ENCODE measurements at regions not wholly inside any gene's neighbourhood (a gene's known extent, or its start where the extent isn't known, plus 50 kb on each side); places are given as distances from the start of the nearest gene placed in this dataset.

- Histone ChIP-seq H3K4me3 (no peak overlapping the region), H3K4me2 (ENCODE audit: unreplicated experiment) (no peak overlapping the region), H3K79me2 (ENCODE audit: insufficient read depth) (no peaks in the 10 kb centered on the region), H2AFZ (peak overlapping the region; percentile 16; the same call in 1 of the 2 replicates), H3K9ac (no peak overlapping the region), H4K20me1 (ENCODE audit: insufficient read depth) (no peaks in the 10 kb centered on the region), H3K27ac (no peak overlapping the region), H3K27me3 (replicated peaks; ENCODE audit: insufficient read depth) (no peaks in the 10 kb centered on the region), H3K4me1 (ENCODE audit: insufficient read depth) (0 out of 2 replicates have a peak, but pooled peaks cover 2% of the 10 kb centered on the region), H3F3A (ENCODE audit: insufficient read depth) (no peaks in the 10 kb centered on the region), H3K9me2 (ENCODE audit: insufficient read depth) (no peaks in the 10 kb centered on the region), H3K36me3 (ENCODE audit: low read depth) (no peaks in the 10 kb centered on the region), H3K9me3 (ENCODE audit: low read depth) (no peaks in the 10 kb centered on the region)
- WGBS, 2 experiments (ENCODE audit: low coverage in 1 of 2, low lambda C conversion rate in 2 of 2, missing lambda C conversion rate in 2 of 2), result 51 to 60% methylated on average over 7 of the region's 7 CpGs
- no peak for DNase-seq
- in situ Hi-C loops (cut with MboI), result no loop called here
- TF ChIP-seq EZH2phosphoT487 (IDR thresholded peaks at IDR 0.05; ENCODE audit: insufficient read depth, low read depth) (no peak), EZH2 (IDR thresholded peaks at IDR 0.05; ENCODE audit: insufficient read depth, poor library complexity, severe bottlenecking) (no peak)
These were observed 102.8 kb upstream of the GBE1 start for GRCh38 chr3:81864272-81864671.

GRCh38 chr3:81863756-81864155 is 102.3 kb upstream of the GBE1 start:
- Histone ChIP-seq H3K36me3 (ENCODE audit: low read depth) (no peaks in the 10 kb centered on the region), H3K79me2 (ENCODE audit: insufficient read depth) (no peaks in the 10 kb centered on the region), H4K20me1 (ENCODE audit: insufficient read depth) (no peaks in the 10 kb centered on the region), H3K9me2 (ENCODE audit: insufficient read depth) (no peaks in the 10 kb centered on the region), H3K9ac (no peak overlapping the region), H3K4me1 (ENCODE audit: insufficient read depth) (no peaks in the 10 kb centered on the region), H3K4me2 (ENCODE audit: unreplicated experiment) (no peak overlapping the region), H3K27ac (no peak overlapping the region), H3K4me3 (no peak overlapping the region), H2AFZ (no peak overlapping the region), H3K9me3 (ENCODE audit: low read depth) (no peaks in the 10 kb centered on the region), H3K27me3 (replicated peaks; ENCODE audit: insufficient read depth) (no peaks in the 10 kb centered on the region), H3F3A (ENCODE audit: insufficient read depth) (no peaks in the 10 kb centered on the region)
- in situ Hi-C loops (cut with MboI), result no loop called here
- WGBS, 2 experiments (ENCODE audit: low coverage in 1 of 2, low lambda C conversion rate in 2 of 2, missing lambda C conversion rate in 2 of 2), result 80 to 86% methylated on average over 4 of the region's 4 CpGs
- no peak for TF ChIP-seq EZH2 (IDR thresholded peaks at IDR 0.05; ENCODE audit: insufficient read depth, poor library complexity, severe bottlenecking)
- TF ChIP-seq EZH2phosphoT487 (IDR thresholded peaks at IDR 0.05; ENCODE audit: insufficient read depth, low read depth), result no peak
- DNase-seq, result no peak

GRCh38 chr3:81861593-81861992 is 100.1 kb upstream of the GBE1 start:
- Histone ChIP-seq H3K9ac (no peak overlapping the region), H3F3A (ENCODE audit: insufficient read depth) (no peaks in the 10 kb centered on the region), H3K9me2 (ENCODE audit: insufficient read depth) (no peaks in the 10 kb centered on the region), H2AFZ (no peak overlapping the region), H3K36me3 (ENCODE audit: low read depth) (no peaks in the 10 kb centered on the region), H3K4me2 (ENCODE audit: unreplicated experiment) (no peak overlapping the region), H3K4me3 (no peak overlapping the region), H3K27me3 (replicated peaks; ENCODE audit: insufficient read depth) (no peaks in the 10 kb centered on the region), H3K27ac (no peak overlapping the region), H3K9me3 (ENCODE audit: low read depth) (no peaks in the 10 kb centered on the region), H3K79me2 (ENCODE audit: insufficient read depth) (no peaks in the 10 kb centered on the region), H4K20me1 (ENCODE audit: insufficient read depth) (no peaks in the 10 kb centered on the region), H3K4me1 (ENCODE audit: insufficient read depth) (no peaks in the 10 kb centered on the region)
- WGBS, 2 experiments (ENCODE audit: low coverage in 1 of 2, low lambda C conversion rate in 2 of 2, missing lambda C conversion rate in 2 of 2), result 84 to 95% methylated on average over 1 of the region's 1 CpG
- in situ Hi-C loops (cut with MboI), result no loop called here
- DNase-seq, result no peak
- TF ChIP-seq EZH2phosphoT487 (IDR thresholded peaks at IDR 0.05; ENCODE audit: insufficient read depth, low read depth) (no peak), EZH2 (IDR thresholded peaks at IDR 0.05; ENCODE audit: insufficient read depth, poor library complexity, severe bottlenecking) (no peak)

GRCh38 chr3:81859524-81859923 is 98.1 kb upstream of the GBE1 start:
- TF ChIP-seq EZH2phosphoT487 (IDR thresholded peaks at IDR 0.05; ENCODE audit: insufficient read depth, low read depth) (no peak), EZH2 (IDR thresholded peaks at IDR 0.05; ENCODE audit: insufficient read depth, poor library complexity, severe bottlenecking) (no peak)
- H3K79me2 ChIP-seq (ENCODE audit: insufficient read depth), result no peaks in the 10 kb centered on the region
- 93 to 98% methylated on average over 1 of the region's 1 CpG for WGBS, 2 experiments (ENCODE audit: low coverage in 1 of 2, low lambda C conversion rate in 2 of 2, missing lambda C conversion rate in 2 of 2)

GRCh38 chr3:81853431-81853830 is 92.0 kb upstream of the GBE1 start:
- H3K4me3 ChIP-seq, result no peak overlapping the region
- H3K9me3 ChIP-seq (ENCODE audit: low read depth), result no peaks in the 10 kb centered on the region
- no peak for DNase-seq
- no peaks in the 10 kb centered on the region for H3K36me3 ChIP-seq (ENCODE audit: low read depth)
- H3F3A ChIP-seq (ENCODE audit: insufficient read depth), result no peaks in the 10 kb centered on the region
- in situ Hi-C loops (cut with MboI), result no loop called here
- TF ChIP-seq EZH2phosphoT487 (IDR thresholded peaks at IDR 0.05; ENCODE audit: insufficient read depth, low read depth) (no peak), EZH2 (IDR thresholded peaks at IDR 0.05; ENCODE audit: insufficient read depth, poor library complexity, severe bottlenecking) (no peak)
- H3K4me1 ChIP-seq (ENCODE audit: insufficient read depth), result no peaks in the 10 kb centered on the region
- no peak overlapping the region for H3K9ac ChIP-seq
- no peak overlapping the region for H3K27ac ChIP-seq
- no peak overlapping the region for H3K4me2 ChIP-seq (ENCODE audit: unreplicated experiment)
- no peaks in the 10 kb centered on the region for H3K27me3 ChIP-seq (replicated peaks; ENCODE audit: insufficient read depth)
- no peak overlapping the region for H2AFZ ChIP-seq
- no peaks in the 10 kb centered on the region for H3K79me2 ChIP-seq (ENCODE audit: insufficient read depth)
- no peaks in the 10 kb centered on the region for H4K20me1 ChIP-seq (ENCODE audit: insufficient read depth)
- 9 to 13% methylated on average over 3 of the region's 3 CpGs for WGBS, 2 experiments (ENCODE audit: low coverage in 1 of 2, low lambda C conversion rate in 2 of 2, missing lambda C conversion rate in 2 of 2)
- no peaks in the 10 kb centered on the region for H3K9me2 ChIP-seq (ENCODE audit: insufficient read depth)

More at GRCh38 chr3:81859524-81859923, 98.1 kb upstream of the GBE1 start:
- Histone ChIP-seq H3K9me3 (ENCODE audit: low read depth) (no peaks in the 10 kb centered on the region), H3K9me2 (ENCODE audit: insufficient read depth) (no peaks in the 10 kb centered on the region), H2AFZ (no peak overlapping the region), H4K20me1 (ENCODE audit: insufficient read depth) (no peaks in the 10 kb centered on the region), H3F3A (ENCODE audit: insufficient read depth) (no peaks in the 10 kb centered on the region), H3K9ac (no peak overlapping the region), H3K27ac (no peak overlapping the region), H3K4me2 (ENCODE audit: unreplicated experiment) (no peak overlapping the region), H3K4me3 (no peak overlapping the region), H3K27me3 (replicated peaks; ENCODE audit: insufficient read depth) (no peaks in the 10 kb centered on the region), H3K4me1 (ENCODE audit: insufficient read depth) (no peaks in the 10 kb centered on the region), H3K36me3 (ENCODE audit: low read depth) (no peaks in the 10 kb centered on the region)
- no peak for DNase-seq
- in situ Hi-C loops (cut with MboI), result no loop called here
